ENCODE measurements at regions not wholly inside any gene's neighbourhood (a gene's known extent, or its start where the extent isn't known, plus 50 kb on each side); places are given as distances from the start of the nearest gene placed in this dataset.

GRCh38 chr15:46450810-46451182, 816.0 kb downstream of the SQOR start:
- Histone ChIP-seq H3K4me3 (ENCODE audit: low read length) (no peak overlapping the region), H3K36me3 (ENCODE audit: control insufficient read depth, insufficient read depth, low read length) (no peaks in the 10 kb centered on the region), H3K9me3 (replicated peaks; ENCODE audit: control insufficient read depth, low read depth, low read length) (no peaks in the 10 kb centered on the region), H3K27ac (ENCODE audit: low read length) (no peak overlapping the region), H3K27me3 (ENCODE audit: control insufficient read depth, insufficient read depth, low read length) (no peaks in the 10 kb centered on the region), H3K4me1 (ENCODE audit: control insufficient read depth, insufficient read depth, low read length) (no peaks in the 10 kb centered on the region)
- no CpG with 5 or more reads among the region's 1 CpG for WGBS (ENCODE audit: insufficient coverage)
- no peak for DNase-seq

- no CpG with 5 or more reads among the region's 1 CpG for WGBS (ENCODE audit: insufficient coverage)
- H3K27me3 ChIP-seq (ENCODE audit: control insufficient read depth, insufficient read depth, low read length): no peaks in the 10 kb centered on the region
- no peak overlapping the region for H3K4me3 ChIP-seq (ENCODE audit: low read length)
- no peak overlapping the region for H3K27ac ChIP-seq (ENCODE audit: low read length)
- H3K9me3 ChIP-seq (replicated peaks; ENCODE audit: control insufficient read depth, low read depth, low read length): no peaks in the 10 kb centered on the region
- no peaks in the 10 kb centered on the region for H3K36me3 ChIP-seq (ENCODE audit: control insufficient read depth, insufficient read depth, low read length)
- H3K4me1 ChIP-seq (ENCODE audit: control insufficient read depth, insufficient read depth, low read length): no peaks in the 10 kb centered on the region
- no peak for DNase-seq
Measured at GRCh38 chr15:46452297-46452820, 817.5 kb downstream of the SQOR start.

DNA sequence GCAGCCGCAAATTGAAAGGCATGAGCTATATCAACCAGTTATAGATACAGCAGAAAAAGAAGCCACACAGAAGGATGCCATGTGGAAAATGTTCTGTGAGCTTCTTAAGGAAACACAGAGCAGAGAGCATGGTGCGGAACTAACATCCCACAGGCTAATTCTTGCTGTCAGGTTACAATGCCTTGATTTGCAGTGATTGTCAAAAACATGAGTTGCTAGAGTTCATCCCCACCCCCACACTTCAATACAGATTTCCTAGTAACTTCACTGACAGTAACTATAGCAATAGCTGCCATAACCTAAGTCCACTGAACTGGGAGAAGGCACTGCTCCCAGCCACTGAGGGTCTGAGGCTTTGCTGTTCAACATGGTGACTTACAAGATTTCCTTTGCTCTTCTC, 821.6 kb downstream of the SQOR start:
- H3K36me3 ChIP-seq (ENCODE audit: control insufficient read depth, insufficient read depth, low read length): no peaks in the 10 kb centered on the region

GRCh38 chr15:46460431-46461094, 825.7 kb downstream of the SQOR start:
- Histone ChIP-seq H3K36me3 (ENCODE audit: control insufficient read depth, insufficient read depth, low read length) (no peaks in the 10 kb centered on the region), H3K4me1 (ENCODE audit: control insufficient read depth, insufficient read depth, low read length) (no peaks in the 10 kb centered on the region), H3K4me3 (ENCODE audit: low read length) (no peak overlapping the region), H3K27ac (ENCODE audit: low read length) (no peak overlapping the region), H3K27me3 (ENCODE audit: control insufficient read depth, insufficient read depth, low read length) (no peaks in the 10 kb centered on the region), H3K9me3 (replicated peaks; ENCODE audit: control insufficient read depth, low read depth, low read length) (no peaks in the 10 kb centered on the region)
- DNase-seq: peak; percentile 44
- WGBS (ENCODE audit: insufficient coverage): 54% methylated on average over 3 of the region's 12 CpGs

More for the DNA sequence above, 821.6 kb downstream of the SQOR start:
- DNase-seq: no peak
- no peak overlapping the region for H3K4me3 ChIP-seq (ENCODE audit: low read length)
- no peaks in the 10 kb centered on the region for H3K4me1 ChIP-seq (ENCODE audit: control insufficient read depth, insufficient read depth, low read length)
- WGBS (ENCODE audit: insufficient coverage): no CpG with 5 or more reads among the region's 2 CpGs
- no peaks in the 10 kb centered on the region for H3K27me3 ChIP-seq (ENCODE audit: control insufficient read depth, insufficient read depth, low read length)
- H3K27ac ChIP-seq (ENCODE audit: low read length): no peak overlapping the region
- H3K9me3 ChIP-seq (replicated peaks; ENCODE audit: control insufficient read depth, low read depth, low read length): no peaks in the 10 kb centered on the region

DNA sequence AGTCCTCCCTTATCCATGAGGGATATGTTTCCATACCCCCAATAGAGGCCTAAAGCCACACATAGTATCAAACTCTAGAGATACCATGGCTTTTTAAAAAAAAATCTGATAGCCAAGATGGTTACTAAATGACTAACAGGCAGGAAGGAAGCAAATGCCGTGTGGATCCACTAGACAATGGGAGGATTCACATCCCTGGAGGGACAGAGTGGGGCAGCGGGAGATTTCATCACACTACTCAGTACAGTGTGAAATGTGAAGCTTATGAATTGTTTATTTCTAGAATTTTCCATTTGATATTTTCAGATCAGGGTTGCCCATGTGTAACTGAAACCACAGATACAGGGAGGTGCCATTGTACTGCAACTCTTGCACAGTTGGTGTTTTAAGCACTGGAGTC, 826.6 kb downstream of the SQOR start:
- no peak for DNase-seq
- WGBS (ENCODE audit: insufficient coverage): no CpG with 5 or more reads among the region's 2 CpGs
- H3K4me1 ChIP-seq (ENCODE audit: control insufficient read depth, insufficient read depth, low read length): no peaks in the 10 kb centered on the region
- no peak overlapping the region for H3K4me3 ChIP-seq (ENCODE audit: low read length)
- no peaks in the 10 kb centered on the region for H3K27me3 ChIP-seq (ENCODE audit: control insufficient read depth, insufficient read depth, low read length)
- H3K27ac ChIP-seq (ENCODE audit: low read length): no peak overlapping the region
- H3K36me3 ChIP-seq (ENCODE audit: control insufficient read depth, insufficient read depth, low read length): no peaks in the 10 kb centered on the region
- no peaks in the 10 kb centered on the region for H3K9me3 ChIP-seq (replicated peaks; ENCODE audit: control insufficient read depth, low read depth, low read length)

- H3K27me3 ChIP-seq (ENCODE audit: control insufficient read depth, insufficient read depth, low read length): no peaks in the 10 kb centered on the region
- no peaks in the 10 kb centered on the region for H3K9me3 ChIP-seq (replicated peaks; ENCODE audit: control insufficient read depth, low read depth, low read length)
- no peak overlapping the region for H3K4me3 ChIP-seq (ENCODE audit: low read length)
- WGBS (ENCODE audit: insufficient coverage): no CpG with 5 or more reads among the region's 1 CpG
- no peaks in the 10 kb centered on the region for H3K36me3 ChIP-seq (ENCODE audit: control insufficient read depth, insufficient read depth, low read length)
- H3K27ac ChIP-seq (ENCODE audit: low read length): no peak overlapping the region
- no peaks in the 10 kb centered on the region for H3K4me1 ChIP-seq (ENCODE audit: control insufficient read depth, insufficient read depth, low read length)
- no peak for DNase-seq
Measured at GRCh38 chr15:46467041-46467440, 832.2 kb downstream of the SQOR start.

- Histone ChIP-seq H3K27me3 (ENCODE audit: control insufficient read depth, insufficient read depth, low read length) (no peaks in the 10 kb centered on the region), H3K4me1 (ENCODE audit: control insufficient read depth, insufficient read depth, low read length) (no peaks in the 10 kb centered on the region), H3K36me3 (ENCODE audit: control insufficient read depth, insufficient read depth, low read length) (no peaks in the 10 kb centered on the region), H3K27ac (ENCODE audit: low read length) (no peak overlapping the region), H3K4me3 (ENCODE audit: low read length) (no peak overlapping the region), H3K9me3 (replicated peaks; ENCODE audit: control insufficient read depth, low read depth, low read length) (peaks cover 2% of the 10 kb centered on the region)
- DNase-seq: no peak
- no CpG with 5 or more reads among the region's 1 CpG for whole genome bisulfite sequencing (ENCODE audit: insufficient coverage)
Measured at GRCh38 chr15:46471096-46471495, 836.3 kb downstream of the SQOR start.

- Histone ChIP-seq H3K4me1 (ENCODE audit: control insufficient read depth, insufficient read depth, low read length) (no peaks in the 10 kb centered on the region), H3K4me3 (ENCODE audit: low read length) (no peak overlapping the region), H3K27ac (ENCODE audit: low read length) (no peak overlapping the region), H3K27me3 (ENCODE audit: control insufficient read depth, insufficient read depth, low read length) (no peaks in the 10 kb centered on the region), H3K36me3 (ENCODE audit: control insufficient read depth, insufficient read depth, low read length) (no peaks in the 10 kb centered on the region), H3K9me3 (replicated peaks; ENCODE audit: control insufficient read depth, low read depth, low read length) (peaks cover 3% of the 10 kb centered on the region)
- no CpG with 5 or more reads among the region's 1 CpG for WGBS (ENCODE audit: insufficient coverage)
- DNase-seq: no peak
Measured at GRCh38 chr15:46489276-46489675, 854.4 kb downstream of the SQOR start.

DNA sequence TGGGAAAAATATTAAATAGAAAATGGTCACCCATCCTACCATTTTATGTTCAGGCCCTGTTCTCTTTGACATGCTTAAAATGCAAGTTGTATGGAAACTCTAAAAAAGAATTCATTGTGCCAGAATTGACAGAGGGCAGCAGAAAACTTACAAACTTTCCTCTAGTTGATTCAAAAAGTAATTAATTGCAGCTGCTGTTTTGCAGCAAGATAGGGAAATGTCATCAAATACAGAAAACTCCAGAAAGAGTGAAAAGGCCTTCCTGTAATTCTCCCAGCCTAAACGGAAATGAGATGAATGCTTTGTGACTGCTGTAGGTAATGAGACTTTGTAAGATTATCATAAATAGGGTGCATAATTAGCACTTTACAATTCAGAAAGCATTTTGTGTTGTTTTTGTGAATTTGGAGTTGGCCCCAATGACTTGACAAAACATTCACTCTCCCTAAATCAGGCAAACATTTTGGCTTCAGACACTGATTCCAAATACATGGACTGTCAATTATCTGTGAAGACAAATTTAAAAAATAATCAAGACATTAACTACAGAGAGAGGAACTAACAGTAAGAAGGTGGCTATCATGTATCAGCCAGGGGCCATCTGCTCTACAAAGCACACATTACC, 861.8 kb downstream of the SQOR start:
- H3K27me3 ChIP-seq (ENCODE audit: control insufficient read depth, insufficient read depth, low read length): no peaks in the 10 kb centered on the region
- peaks cover 3% of the 10 kb centered on the region for H3K9me3 ChIP-seq (replicated peaks; ENCODE audit: control insufficient read depth, low read depth, low read length)
- WGBS (ENCODE audit: insufficient coverage): no CpG with 5 or more reads among the region's 1 CpG
- H3K27ac ChIP-seq (ENCODE audit: low read length): no peak overlapping the region
- H3K36me3 ChIP-seq (ENCODE audit: control insufficient read depth, insufficient read depth, low read length): no peaks in the 10 kb centered on the region
- H3K4me3 ChIP-seq (ENCODE audit: low read length): no peak overlapping the region
- peak; percentile 70 for DNase-seq
- H3K4me1 ChIP-seq (ENCODE audit: control insufficient read depth, insufficient read depth, low read length): no peaks in the 10 kb centered on the region

- H3K36me3 ChIP-seq (ENCODE audit: control insufficient read depth, insufficient read depth, low read length): no peaks in the 10 kb centered on the region
- no peaks in the 10 kb centered on the region for H3K9me3 ChIP-seq (replicated peaks; ENCODE audit: control insufficient read depth, low read depth, low read length)
- H3K27me3 ChIP-seq (ENCODE audit: control insufficient read depth, insufficient read depth, low read length): no peaks in the 10 kb centered on the region
- H3K27ac ChIP-seq (ENCODE audit: low read length): no peak overlapping the region
- no peaks in the 10 kb centered on the region for H3K4me1 ChIP-seq (ENCODE audit: control insufficient read depth, insufficient read depth, low read length)
- 42% methylated on average over 2 of the region's 3 CpGs for WGBS (ENCODE audit: insufficient coverage)
- no peak for DNase-seq
- H3K4me3 ChIP-seq (ENCODE audit: low read length): no peak overlapping the region
Measured at GRCh38 chr15:46502667-46503066, 867.8 kb downstream of the SQOR start.

All from muscle of leg (tissue), 3 donors.